Peyer's patch (tissue), 4 donors: ENCODE measurements at regions not wholly inside any gene's neighbourhood (a gene's known extent, or its start where the extent isn't known, plus 50 kb on each side); places are given as distances from the start of the nearest gene placed in this dataset.

ENCODE experiments used
- DNase-seq, 3 donors: peaks; one replicate each; pipeline ENCODE4 v3.0.0-alpha.2; 2017 to 2019
- H3K27ac ChIP-seq, 4 donors: fragments of 200-600 bp; sonication (generic); one replicate each; pipeline ENCODE4 v1.5.1; 2016 to 2019
- H3K27me3 ChIP-seq, 2 donors: fragments of 200-600 bp; sonication (generic); one replicate each; pipeline ENCODE4 v1.5.1; 2019
- H3K36me3 ChIP-seq, 3 donors: fragments of 200-600 bp; sonication (generic); one replicate each; pipeline ENCODE4 v1.5.1; 2016 to 2019
- H3K4me1 ChIP-seq, 4 donors: fragments of 200-600 bp; sonication (generic); one replicate each; pipeline ENCODE4 v1.5.1; 2016 to 2019
- H3K4me3 ChIP-seq, 4 donors: fragments of 200-600 bp; sonication (generic); 1 replicate in 3 of 4; 2 replicates in 1 of 4; pipeline ENCODE4 v1.5.1; 2016 to 2019; ENCODE audit warnings: mild to moderate bottlenecking in 1 of 4
- H3K9me3 ChIP-seq, 4 donors: fragments of 200-600 bp; sonication (generic); one replicate each; pipeline ENCODE4 v1.5.1; 2016 to 2019; ENCODE audit warnings: mild to moderate bottlenecking in 1 of 4
- CTCF ChIP-seq, 6 experiments: fragments of 450-650 bp in 4 of 6; fragments of 200-600 bp in 2 of 6; sonication (generic) in 1 of 6; IDR thresholded peaks; one replicate each; pipeline ENCODE4 v1.5.1; 2017 to 2019; ENCODE audit warnings: antibody characterized with exemption in 6 of 6, mild to moderate bottlenecking in 3 of 6, moderate library complexity in 1 of 6
- POLR2A ChIP-seq, 2 donors: fragments of 450-650 bp; IDR thresholded peaks; one replicate each; pipeline ENCODE4 v1.5.1; 2017; ENCODE audit warnings: antibody characterized with exemption in 2 of 2, mild to moderate bottlenecking in 2 of 2, moderate library complexity in 2 of 2

GRCh38 chr15:81466741-81467140, 92.7 kb upstream of the TMC3 start:
- Histone ChIP-seq H3K27ac (no peak overlapping the region), H3K9me3 (no peaks in the 10 kb centered on the region), H3K4me3 (no peak overlapping the region), H3K27me3 (no peaks in the 10 kb centered on the region), H3K36me3 (no peaks in the 10 kb centered on the region), H3K4me1 (no peaks in the 10 kb centered on the region)
- no peak for DNase-seq
- TF ChIP-seq POLR2A (IDR thresholded peaks at IDR 0.05) (no peak), CTCF (IDR thresholded peaks at IDR 0.05) (no peak)

- Histone ChIP-seq H3K4me3 (no peak overlapping the region), H3K4me1 (no peaks in the 10 kb centered on the region), H3K9me3 (no peaks in the 10 kb centered on the region), H3K36me3 (no peaks in the 10 kb centered on the region), H3K27ac (no peak overlapping the region), H3K27me3 (no peaks in the 10 kb centered on the region)
- DNase-seq = no peak
- TF ChIP-seq POLR2A (IDR thresholded peaks at IDR 0.05) (no peak), CTCF (IDR thresholded peaks at IDR 0.05) (no peak)
Observed at GRCh38 chr15:81454024-81454423, 80.0 kb upstream of the TMC3 start.

GRCh38 chr15:81450721-81451120, 76.7 kb upstream of the TMC3 start:
- Histone ChIP-seq H3K4me1 (no peaks in the 10 kb centered on the region), H3K27ac (no peak overlapping the region), H3K4me3 (no peak overlapping the region), H3K36me3 (no peaks in the 10 kb centered on the region), H3K27me3 (no peaks in the 10 kb centered on the region), H3K9me3 (no peaks in the 10 kb centered on the region)
- DNase-seq = no peak
- TF ChIP-seq CTCF (IDR thresholded peaks at IDR 0.05) = no peak

DNA sequence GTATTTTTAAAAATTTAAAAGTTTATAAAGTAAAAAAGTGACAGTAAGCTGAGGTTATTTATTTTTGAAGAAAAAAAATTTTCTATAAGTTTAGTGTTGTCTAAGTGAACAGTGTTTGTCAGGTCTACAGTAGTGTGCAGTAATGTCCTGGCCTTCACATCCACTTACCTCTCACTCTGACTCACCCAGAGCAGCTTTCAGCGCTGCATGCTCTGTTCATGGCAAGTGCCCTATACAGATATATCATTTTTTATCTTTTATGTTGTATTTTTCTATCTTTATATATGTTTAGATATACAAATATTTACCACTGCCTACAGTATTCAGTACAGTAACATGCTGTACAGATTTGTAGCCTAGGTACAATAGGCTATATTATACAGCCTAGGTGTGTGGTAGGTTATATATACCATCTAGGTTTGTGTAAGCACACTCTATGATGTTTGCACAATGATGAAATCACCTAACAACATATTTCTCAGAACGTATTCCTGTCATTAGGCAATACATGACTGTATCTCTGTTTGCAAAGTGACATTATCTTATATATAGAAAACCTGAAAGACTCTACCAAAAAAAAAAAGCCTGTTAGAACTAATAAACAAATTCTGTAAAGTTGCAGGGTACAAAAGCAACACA, 75.9 kb upstream of the TMC3 start:
- no peak for DNase-seq
- H3K36me3 ChIP-seq = no peaks in the 10 kb centered on the region
- no peaks in the 10 kb centered on the region for H3K4me1 ChIP-seq
- TF ChIP-seq CTCF (IDR thresholded peaks at IDR 0.05) (no peak), POLR2A (IDR thresholded peaks at IDR 0.05) (no peak)
- H3K4me3 ChIP-seq = no peak overlapping the region
- H3K27ac ChIP-seq = no peak overlapping the region
- no peaks in the 10 kb centered on the region for H3K9me3 ChIP-seq
- H3K27me3 ChIP-seq = no peaks in the 10 kb centered on the region

DNA sequence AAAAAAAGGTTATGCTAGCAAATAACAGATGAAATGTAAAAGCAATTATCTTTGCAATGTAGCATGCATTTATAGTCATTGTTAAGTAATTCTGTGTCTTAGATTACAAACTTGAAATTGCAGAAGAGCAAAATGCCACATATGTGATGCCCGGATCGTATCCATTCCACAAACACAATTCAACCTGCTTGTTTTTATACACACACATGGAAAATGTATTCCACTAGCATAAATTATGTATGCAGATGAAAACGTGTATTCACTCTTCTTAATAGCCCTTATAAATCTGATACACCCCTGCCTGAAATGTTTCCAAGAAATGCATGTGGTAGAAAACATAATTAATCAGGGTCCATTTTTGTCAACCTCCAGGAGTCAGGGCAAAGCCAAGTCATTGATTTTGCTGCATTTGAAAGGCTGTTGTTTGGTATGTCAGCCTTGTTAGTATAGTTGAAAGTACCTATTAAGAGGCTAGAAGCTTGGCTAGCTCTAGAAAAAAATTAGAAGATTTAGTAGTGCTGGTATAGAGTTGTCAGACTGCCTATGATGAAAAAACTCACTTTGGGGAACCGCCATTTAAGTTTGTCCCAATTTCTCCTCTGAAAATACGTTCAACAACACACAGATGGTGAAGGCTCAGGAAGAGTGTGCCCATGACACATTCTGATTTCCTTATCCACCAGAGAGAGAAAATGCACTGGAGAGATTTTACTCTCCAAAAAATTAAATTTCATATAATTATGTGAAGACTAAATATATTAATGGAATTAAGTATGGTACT, 69.2 kb upstream of the TMC3 start:
- TF ChIP-seq CTCF (IDR thresholded peaks at IDR 0.05) (no peak), POLR2A (IDR thresholded peaks at IDR 0.05) (no peak)
- Histone ChIP-seq H3K4me3 (no peak overlapping the region), H3K9me3 (no peaks in the 10 kb centered on the region), H3K36me3 (no peaks in the 10 kb centered on the region), H3K27ac (no peak overlapping the region), H3K4me1 (no peaks in the 10 kb centered on the region), H3K27me3 (peaks cover 0 to 2% of the 10 kb centered on the region in 2 donors)
- DNase-seq = no peak
